A549 (cell line): ENCODE measurements at regions not wholly inside any gene's neighbourhood (a gene's known extent, or its start where the extent isn't known, plus 50 kb on each side); places are given as distances from the start of the nearest gene placed in this dataset.

Experiments used
- CHD4 ChIP-seq: fragments of 200-600 bp; sonication (generic); IDR thresholded peaks from 2 replicates; pipeline ENCODE4 v1.6.1; 2016; ENCODE audit warnings: antibody characterized with exemption, mild to moderate bottlenecking, borderline replicate concordance
- CTCF ChIP-seq: fragments of >200 bp; sonication (Bioruptor Twin); formaldehyde crosslinking; IDR thresholded peaks from 3 replicates; pipeline ENCODE4 v1.5.1; 2016
- ESRRA ChIP-seq: fragments of 150-350 bp; IDR thresholded peaks from 2 replicates; pipeline ENCODE4 v1.6.1; 2014; ENCODE audit warnings: mild to moderate bottlenecking, low read length, borderline replicate concordance
- KDM5A ChIP-seq: fragments of 200-600 bp; sonication (generic); IDR thresholded peaks from 2 replicates; pipeline ENCODE4 v1.6.1; 2016; ENCODE audit warnings: antibody characterized with exemption, mild to moderate bottlenecking
- MAFK ChIP-seq: fragments of 450-650 bp; IDR thresholded peaks from 2 replicates; pipeline ENCODE4 v1.6.1; 2014; ENCODE audit not compliant: partially characterized antibody
- MAZ ChIP-seq: fragments of 150-350 bp; IDR thresholded peaks from 2 replicates; pipeline ENCODE4 v1.6.1; 2014; ENCODE audit warnings: antibody characterized with exemption, low read depth, low read length, borderline replicate concordance
- NR3C1 ChIP-seq: fragments of >200 bp; sonication (Bioruptor Twin); formaldehyde crosslinking; IDR thresholded peaks from 3 replicates; pipeline ENCODE4 v1.6.1; 2017
- POLR2A ChIP-seq: IDR thresholded peaks from 2 replicates; pipeline ENCODE4 v1.6.1; 2012; ENCODE audit warnings: mild to moderate bottlenecking, low read length
- SREBF2 ChIP-seq: fragments of 450-650 bp; IDR thresholded peaks from 2 replicates; pipeline ENCODE4 v1.6.1; 2014; ENCODE audit warnings: mild to moderate bottlenecking, moderate library complexity

- TF ChIP-seq CTCF (no peak), NR3C1 (no peak), CHD4 (no peak), MAZ (no peak), ESRRA (no peak), POLR2A (no peak), KDM5A (no peak), SREBF2 (no peak), MAFK (no peak)
Measured at GRCh38 chr3:110031975-110032374, 694.6 kb upstream of the DPPA4 start.
